ENCODE measurements at regions not wholly inside any gene's neighbourhood (a gene's known extent, or its start where the extent isn't known, plus 50 kb on each side); places are given as distances from the start of the nearest gene placed in this dataset.

DNA sequence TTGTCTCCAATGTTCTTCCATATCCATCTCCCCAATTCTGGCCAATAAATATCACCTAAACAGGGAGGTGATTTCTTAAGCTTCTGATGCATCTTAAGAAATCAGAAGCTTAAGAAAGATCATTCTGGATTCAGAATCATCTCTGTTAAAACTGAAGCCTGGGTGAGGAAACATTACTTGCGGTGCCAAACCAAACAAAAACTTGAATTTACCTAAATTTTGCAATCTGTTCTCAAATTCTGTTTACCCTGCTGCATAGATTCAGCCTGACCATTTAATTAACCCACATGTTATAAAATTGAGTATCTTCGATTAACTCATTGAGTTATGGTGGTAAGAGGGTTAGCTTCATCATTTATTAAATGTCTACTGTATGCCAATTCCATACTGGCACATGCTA lies 204.4 kb upstream of the ZNF385D start:
- no peak overlapping the region for H2BK120ac ChIP-seq (replicated peaks; ENCODE audit: low read depth, low read length)
- H3K14ac ChIP-seq (ENCODE audit: insufficient read length), result no peak overlapping the region
- no peak overlapping the region for H2AFZ ChIP-seq (ENCODE audit: low read length)
- no peak overlapping the region for H4K91ac ChIP-seq (replicated peaks; ENCODE audit: insufficient read length, low read length)
- no peak overlapping the region for H3K18ac ChIP-seq (ENCODE audit: extremely low read depth, low read length)
- no peak overlapping the region for H3K4me3 ChIP-seq (ENCODE audit: extremely low read depth in 1 of 4, insufficient read depth in 2 of 4, low read depth in 3 of 4, low read length in 4 of 4)
- no peak overlapping the region for H3K23ac ChIP-seq (ENCODE audit: insufficient read length)
- H2BK12ac ChIP-seq (ENCODE audit: low read depth, low read length), result no peak overlapping the region
- no peaks in the 10 kb centered on the region for H3K9me3 ChIP-seq (ENCODE audit: insufficient read depth in 2 of 2, low read depth in 1 of 2, low read length in 1 of 2)
- no peaks in the 10 kb centered on the region for H4K20me1 ChIP-seq (replicated peaks in 1 of 2; ENCODE audit: control insufficient read depth in 1 of 2, insufficient read depth in 2 of 2, low read length in 2 of 2)
- no peaks in the 10 kb centered on the region for H3K27me3 ChIP-seq (replicated peaks in 1 of 4; ENCODE audit: control insufficient read depth in 3 of 4, extremely low read depth in 1 of 4, insufficient read depth in 3 of 4, low read length in 3 of 4)
- CTCF ChIA-PET (ENCODE audit: partially characterized antibody), result interaction anchor here (0.8 to 1.0 kb wide), 2 partner anchors 739 to 1501 kb away, joined by 3 to 4 read pairs; no protein-coding TSS in a partner anchor
- H3K36me3 ChIP-seq (ENCODE audit: control insufficient read depth in 2 of 4, insufficient read depth in 4 of 4, low read length in 3 of 4), result no peaks in the 10 kb centered on the region
- no peak overlapping the region for H2AK5ac ChIP-seq (ENCODE audit: low read depth, low read length)
- TF ChIP-seq CREB1 (IDR thresholded peaks at IDR 0.05), result no peak
- no peak for TF ChIP-seq SIX5 (IDR thresholded peaks at IDR 0.05; ENCODE audit: low read depth, low read length)
- no peak for TF ChIP-seq CBX5 (IDR thresholded peaks at IDR 0.05; ENCODE audit: low read depth, low read length)
- TF ChIP-seq BRCA1 (IDR thresholded peaks at IDR 0.05; ENCODE audit: low read depth, low read length), result no peak
- no peaks in the 10 kb centered on the region for H3K23me2 ChIP-seq (ENCODE audit: low read depth, low read length)
- no peak overlapping the region for H4K5ac ChIP-seq (ENCODE audit: insufficient read length, low read depth, low read length)
- H2BK5ac ChIP-seq (ENCODE audit: low read depth, low read length), result no peak overlapping the region
- H2BK20ac ChIP-seq (ENCODE audit: low read length), result no peak overlapping the region
- no peaks in the 10 kb centered on the region for H3K79me1 ChIP-seq (ENCODE audit: low read depth, low read length)
- no peak overlapping the region for H3K4ac ChIP-seq (replicated peaks; ENCODE audit: insufficient read length, low read depth, low read length)
- H4K8ac ChIP-seq (ENCODE audit: extremely low read depth, insufficient read depth, low read length), result no peak overlapping the region
- no peak overlapping the region for H3K27ac ChIP-seq (ENCODE audit: low read depth, low read length)
- FAIRE-seq (no peak), DNase-seq (ENCODE audit: low read depth in 1 of 2, low spot score in 2 of 2) (no peak)
- no peak overlapping the region for H3K9ac ChIP-seq (replicated peaks in 1 of 4; ENCODE audit: extremely low read depth in 1 of 4, low read depth in 3 of 4, low read length in 3 of 4)
- H3K4me2 ChIP-seq (ENCODE audit: insufficient read depth in 1 of 2, low read depth in 2 of 2, low read length in 2 of 2), result no peak overlapping the region
- H2BK15ac ChIP-seq (ENCODE audit: low read length), result no peak overlapping the region
- no peaks in the 10 kb centered on the region for H3K79me2 ChIP-seq (ENCODE audit: control insufficient read depth in 1 of 2, insufficient read depth in 2 of 2, low read length in 2 of 2)
- H3K56ac ChIP-seq (replicated peaks; ENCODE audit: insufficient read length, low read depth, low read length), result no peak overlapping the region
- POLR2A ChIA-PET (ENCODE audit: partially characterized antibody), result no interaction called here
- 94% methylated on average over 2 of the region's 2 CpGs; no CpG with 5 or more reads in 1 of the 2 experiments for WGBS, 2 experiments (ENCODE audit: extremely low coverage in 1 of 2, insufficient coverage in 1 of 2, insufficient read length in 1 of 2, insufficient replicate concordance in 2 of 2, low coverage in 1 of 2, low lambda C conversion rate in 2 of 2, missing lambda C conversion rate in 1 of 2)
- H3K4me1 ChIP-seq (replicated peaks in 1 of 4; ENCODE audit: control insufficient read depth in 3 of 4, insufficient read depth in 4 of 4, low read length in 3 of 4), result no peaks in the 10 kb centered on the region

Measured in H1 (cell line).